HG02623 (cell line): ENCODE measurements at regions not wholly inside any gene's neighbourhood (a gene's known extent, or its start where the extent isn't known, plus 50 kb on each side); places are given as distances from the start of the nearest gene placed in this dataset.
"Not testable (repeated sequence)": the region's sequence is repeated elsewhere in the genome, so short reads cannot be mapped to it uniquely, and the experiment has no call there.

ENCODE experiments used
- ATAC-seq: cut with Tn5 transposase; IDR thresholded peaks from one replicate; pipeline ENCODE4 v1.9.1; 2021; ENCODE audit warnings: moderate library complexity; ENCODE audit not compliant: unreplicated experiment

- no peak for ATAC-seq
Measured at GRCh38 chr11:38060920-38061319, 1462.9 kb upstream of the RAG2 start.

DNA sequence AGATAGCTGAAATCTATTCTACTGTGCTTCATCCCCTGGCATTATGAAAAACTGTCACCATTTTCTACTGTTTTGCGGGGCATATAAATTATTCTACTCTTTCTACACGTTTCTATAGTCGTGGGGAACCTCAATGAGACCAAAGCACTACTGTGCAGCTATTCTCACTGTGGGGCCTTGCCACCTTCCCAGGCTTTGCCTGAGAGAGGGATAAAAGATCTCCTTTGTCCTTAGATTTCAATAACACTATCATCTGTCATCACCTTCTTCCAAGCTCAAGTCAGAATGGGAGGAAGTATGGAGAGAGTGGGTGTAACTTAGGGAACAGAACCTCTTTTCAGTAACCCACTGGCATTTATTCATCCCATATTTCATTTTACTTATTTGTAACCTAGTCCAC lies 1462.1 kb upstream of the RAG2 start:
- no peak for ATAC-seq

- no peak for ATAC-seq
Measured at GRCh38 chr11:38046571-38047135, 1448.6 kb upstream of the RAG2 start.

- ATAC-seq = no peak
Measured at GRCh38 chr11:38043060-38043459, 1445.0 kb upstream of the RAG2 start.

DNA sequence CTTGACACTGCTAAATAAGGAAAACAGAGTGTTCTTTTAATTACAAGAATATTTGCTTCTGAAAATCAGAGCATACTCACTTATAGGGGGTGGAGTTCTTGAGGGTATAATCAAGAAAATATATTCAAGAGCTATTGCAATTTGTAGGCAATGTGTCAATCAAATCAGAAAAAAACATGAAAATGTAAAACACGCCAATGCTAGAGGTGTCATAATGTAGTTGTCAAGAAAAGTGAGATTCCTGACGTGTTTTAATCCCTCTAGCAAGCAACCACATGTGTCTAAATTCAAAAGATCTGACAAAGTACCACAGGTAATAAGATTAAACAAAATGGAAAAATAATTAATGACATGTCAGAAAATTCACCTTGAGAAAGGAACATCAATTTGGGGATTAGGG lies 1440.7 kb upstream of the RAG2 start:
- no peak for ATAC-seq

- ATAC-seq = no peak
Measured at GRCh38 chr11:38019072-38019775, 1421.2 kb upstream of the RAG2 start.

- no peak for ATAC-seq
Measured at GRCh38 chr11:38014405-38014804, 1416.4 kb upstream of the RAG2 start.

DNA sequence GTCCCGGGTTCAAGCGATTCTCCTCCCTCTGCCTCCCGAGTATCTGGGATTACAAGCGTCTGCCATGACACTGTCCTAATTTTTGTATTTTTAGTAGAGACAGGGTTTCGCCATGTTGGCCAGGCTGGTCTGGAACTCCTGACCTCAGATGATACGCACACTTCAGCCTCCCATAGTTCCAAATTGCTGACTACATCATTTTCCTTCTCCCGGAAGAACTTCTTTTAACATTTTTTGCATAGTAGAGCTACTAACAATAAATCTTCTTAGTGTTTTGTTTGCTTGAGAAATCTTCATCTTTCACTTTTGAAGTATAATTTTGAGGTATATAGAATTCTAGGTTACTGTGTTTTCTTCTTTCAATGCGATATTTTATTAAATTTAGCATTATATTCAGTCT lies 1415.1 kb upstream of the RAG2 start:
- no peak for ATAC-seq

DNA sequence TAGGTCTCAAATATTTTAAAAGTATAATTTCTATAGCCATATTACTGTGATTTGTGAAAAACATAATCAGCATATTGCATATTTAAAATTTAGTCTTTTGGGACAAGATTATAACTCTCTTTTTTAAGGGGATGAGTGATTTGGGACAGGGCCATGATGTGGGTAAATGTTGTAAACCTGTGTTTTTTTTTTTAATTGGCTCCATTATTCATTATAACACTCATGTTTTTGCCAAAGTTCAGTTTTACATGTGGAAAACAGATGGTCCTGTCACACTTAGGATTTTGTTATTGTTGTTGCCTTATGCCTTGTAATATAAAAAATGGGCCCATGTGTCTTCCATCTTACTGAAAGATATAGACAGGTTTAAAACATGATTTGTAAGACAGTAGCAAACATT lies 1413.5 kb upstream of the RAG2 start:
- ATAC-seq = no peak

GRCh38 chr11:38009932-38010331 lies 1411.9 kb upstream of the RAG2 start:
- no peak for ATAC-seq

DNA sequence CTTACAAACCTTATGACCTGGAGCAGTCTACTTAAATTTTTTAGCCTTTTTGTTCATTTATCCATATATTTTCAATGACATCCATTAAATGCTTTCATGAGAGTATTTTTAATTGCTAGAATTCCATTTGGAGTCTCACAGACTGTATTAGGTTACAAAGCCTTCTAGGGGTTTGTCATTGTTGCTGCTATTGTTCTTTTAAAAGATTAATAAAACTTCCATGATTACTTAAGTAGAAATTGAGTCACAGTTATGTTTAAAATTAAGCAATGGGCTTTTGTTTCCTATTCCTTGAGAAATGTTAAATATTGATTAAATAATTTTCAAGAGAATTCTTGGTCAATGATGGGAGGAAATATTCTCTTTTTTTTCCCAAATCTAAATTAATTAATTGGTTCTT lies 1408.4 kb upstream of the RAG2 start:
- no peak for ATAC-seq

- ATAC-seq = no peak
Measured at GRCh38 chr11:38005597-38005996, 1407.6 kb upstream of the RAG2 start.

GRCh38 chr11:37999171-37999570 lies 1401.1 kb upstream of the RAG2 start:
- no peak for ATAC-seq

DNA sequence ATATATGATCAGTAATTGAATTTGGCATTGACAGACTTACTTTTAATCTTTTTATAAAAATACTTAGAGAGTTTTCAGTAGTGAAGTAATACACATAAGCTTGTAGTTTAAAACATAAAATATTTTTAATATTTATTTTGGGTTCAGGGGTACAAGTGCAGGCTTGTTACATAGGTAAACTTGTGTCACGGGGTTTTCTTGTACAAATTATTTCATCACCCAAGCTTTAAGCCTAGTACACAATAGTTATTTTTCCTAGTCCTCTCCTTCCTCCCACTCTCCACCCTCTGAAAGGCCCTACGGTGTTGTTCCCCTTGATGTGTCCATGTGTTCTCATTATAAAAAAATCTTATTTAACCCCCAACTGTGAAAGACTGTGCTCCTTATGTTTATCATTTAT lies 1397.8 kb upstream of the RAG2 start:
- ATAC-seq = no peak

DNA sequence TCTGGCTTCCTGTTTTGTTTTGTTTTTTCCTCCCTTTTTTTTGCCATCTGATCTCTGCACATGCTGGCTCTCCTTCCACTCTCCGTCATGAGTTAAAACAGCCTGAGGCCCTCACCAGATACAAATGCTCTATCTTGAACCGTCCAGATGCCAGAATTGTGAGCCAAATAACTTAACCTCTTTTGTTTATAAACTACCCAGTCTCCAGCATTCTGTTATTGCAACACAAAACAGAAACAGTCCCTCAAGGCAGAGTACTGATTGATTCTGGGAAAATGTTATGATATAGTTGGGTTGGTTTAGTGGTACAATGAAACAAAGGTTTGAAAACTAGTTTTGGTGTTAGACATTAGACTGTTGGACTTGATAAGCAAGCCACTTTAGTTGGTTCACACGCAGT lies 1390.0 kb upstream of the RAG2 start:
- ATAC-seq = no peak

DNA sequence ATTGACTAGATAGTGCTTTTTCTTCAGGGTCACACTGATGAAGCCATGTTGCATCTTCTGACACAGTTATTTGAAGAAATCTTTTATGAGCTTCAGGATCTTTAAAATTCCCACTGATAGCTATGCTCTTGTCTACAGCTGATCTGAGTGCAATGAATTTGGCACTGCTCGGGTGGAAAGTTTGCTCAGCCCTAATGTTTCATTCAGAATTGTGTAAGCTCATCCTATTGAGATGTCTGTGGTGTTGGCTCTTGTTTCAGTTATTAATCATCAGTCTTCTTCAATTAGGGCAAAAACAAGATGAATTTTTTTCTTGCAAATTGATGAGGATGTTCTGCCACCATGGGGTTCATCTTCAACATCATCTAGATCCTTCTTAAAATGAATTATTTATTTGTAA lies 1387.0 kb upstream of the RAG2 start:
- no peak for ATAC-seq

DNA sequence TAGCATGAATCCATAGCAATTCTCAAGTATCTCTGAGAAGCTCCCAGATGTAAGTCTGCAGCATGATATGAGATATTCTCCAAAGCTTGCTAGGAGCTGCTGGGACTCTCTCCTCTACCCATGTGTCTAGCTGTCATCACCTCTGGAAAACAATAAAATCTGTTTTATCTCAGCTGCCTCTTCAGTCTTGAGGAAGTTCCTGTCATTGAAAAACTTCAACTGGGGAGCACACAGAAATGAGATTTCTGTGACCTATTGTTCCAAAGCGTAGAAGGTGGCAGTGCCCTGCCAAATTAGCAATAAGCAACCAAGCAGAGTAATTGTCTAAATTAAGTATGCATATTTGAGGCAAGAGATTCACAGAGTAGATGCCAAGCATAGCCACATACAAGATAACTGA lies 1380.6 kb upstream of the RAG2 start:
- no peak for ATAC-seq

- ATAC-seq = no peak
Measured at GRCh38 chr11:37973941-37974340, 1375.9 kb upstream of the RAG2 start.

- no peak for ATAC-seq
Measured at GRCh38 chr11:37972691-37973090, 1374.7 kb upstream of the RAG2 start.

DNA sequence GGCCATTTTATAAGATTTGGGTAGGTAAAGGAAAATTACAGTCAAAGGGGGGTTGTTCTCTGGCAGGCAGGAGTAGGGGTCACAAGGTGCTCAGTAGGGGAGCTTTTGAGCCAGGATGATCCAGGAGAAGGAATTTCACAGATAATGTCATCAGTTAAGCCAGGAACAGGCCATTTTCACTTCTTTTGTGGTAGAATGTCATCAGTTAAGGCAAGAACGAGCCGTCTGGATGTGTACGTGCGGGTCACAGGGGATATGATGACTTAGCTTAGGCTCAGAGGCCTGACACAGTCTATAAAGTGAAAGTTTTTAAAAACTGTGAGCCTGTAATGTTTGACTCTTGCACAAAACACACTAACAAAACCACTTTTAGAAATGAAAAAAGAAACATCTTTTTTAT lies 1371.3 kb upstream of the RAG2 start:
- ATAC-seq = not testable (repeated sequence)

GRCh38 chr11:37968148-37968547 lies 1370.1 kb upstream of the RAG2 start:
- ATAC-seq = no peak

- ATAC-seq = no peak
Measured at GRCh38 chr11:37967635-37968034, 1369.6 kb upstream of the RAG2 start.

- ATAC-seq = no peak
Measured at GRCh38 chr11:37963440-37963839, 1365.4 kb upstream of the RAG2 start.
